Gastrocnemius medialis (tissue), 4 donors: ENCODE measurements at regions not wholly inside any gene's neighbourhood (a gene's known extent, or its start where the extent isn't known, plus 50 kb on each side); places are given as distances from the start of the nearest gene placed in this dataset.

ENCODE experiments used
- POLR2A ChIP-seq, 2 donors: fragments of 450-650 bp; IDR thresholded peaks; one replicate each; pipeline ENCODE4 v1.6.1; 2017; ENCODE audit warnings: antibody characterized with exemption in 2 of 2, mild to moderate bottlenecking in 2 of 2, moderate library complexity in 2 of 2
- TF ChIP-seq, protein P1 (sequence below), 5 experiments: fragments of 450-650 bp in 3 of 5; fragments of 200-600 bp in 2 of 5; sonication (generic) in 2 of 5; IDR thresholded peaks in 4 of 5; conservative IDR thresholded peaks in 1 of 5; 1 replicate in 4 of 5; 2 replicates in 1 of 5; pipeline ENCODE4 v1.5.1; 2016 to 2019; ENCODE audit warnings: antibody characterized with exemption in 5 of 5, mild to moderate bottlenecking in 3 of 5, moderate library complexity in 3 of 5

DNA sequence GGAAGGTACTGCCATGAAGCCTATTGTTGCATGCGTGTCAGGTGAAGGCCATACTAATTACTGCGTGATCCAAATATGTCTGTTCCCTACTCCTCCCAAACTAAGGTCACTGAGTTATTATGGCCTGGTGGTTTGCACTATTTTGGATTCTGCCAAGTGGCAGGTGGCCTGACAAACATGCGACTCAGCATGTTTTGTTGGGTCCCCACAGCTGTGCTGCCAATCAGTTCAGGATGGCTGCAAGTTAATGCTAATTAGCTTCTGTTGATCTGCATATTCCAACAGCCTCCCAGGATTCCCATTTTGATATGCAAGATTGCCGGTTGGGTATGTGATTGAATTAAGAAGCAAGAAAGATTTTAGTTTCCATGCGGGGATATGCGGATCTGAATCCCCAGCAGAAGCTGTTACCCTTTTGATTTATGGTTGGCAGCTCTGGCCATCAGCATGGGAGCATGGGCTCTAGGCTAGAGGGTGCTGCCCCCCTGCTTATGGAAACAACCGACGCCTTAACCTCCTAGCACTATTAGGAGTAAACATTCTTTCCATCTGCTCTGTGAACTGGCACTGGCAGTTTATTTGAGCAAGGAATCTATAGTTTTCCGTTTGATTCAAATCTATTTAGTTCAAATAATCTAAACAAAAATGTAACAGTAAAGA is 429.8 kb upstream of the C1orf87 start:
- TF ChIP-seq, protein P1, sequence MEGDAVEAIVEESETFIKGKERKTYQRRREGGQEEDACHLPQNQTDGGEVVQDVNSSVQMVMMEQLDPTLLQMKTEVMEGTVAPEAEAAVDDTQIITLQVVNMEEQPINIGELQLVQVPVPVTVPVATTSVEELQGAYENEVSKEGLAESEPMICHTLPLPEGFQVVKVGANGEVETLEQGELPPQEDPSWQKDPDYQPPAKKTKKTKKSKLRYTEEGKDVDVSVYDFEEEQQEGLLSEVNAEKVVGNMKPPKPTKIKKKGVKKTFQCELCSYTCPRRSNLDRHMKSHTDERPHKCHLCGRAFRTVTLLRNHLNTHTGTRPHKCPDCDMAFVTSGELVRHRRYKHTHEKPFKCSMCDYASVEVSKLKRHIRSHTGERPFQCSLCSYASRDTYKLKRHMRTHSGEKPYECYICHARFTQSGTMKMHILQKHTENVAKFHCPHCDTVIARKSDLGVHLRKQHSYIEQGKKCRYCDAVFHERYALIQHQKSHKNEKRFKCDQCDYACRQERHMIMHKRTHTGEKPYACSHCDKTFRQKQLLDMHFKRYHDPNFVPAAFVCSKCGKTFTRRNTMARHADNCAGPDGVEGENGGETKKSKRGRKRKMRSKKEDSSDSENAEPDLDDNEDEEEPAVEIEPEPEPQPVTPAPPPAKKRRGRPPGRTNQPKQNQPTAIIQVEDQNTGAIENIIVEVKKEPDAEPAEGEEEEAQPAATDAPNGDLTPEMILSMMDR (IDR thresholded peaks at IDR 0.05 in 4 of 5, conservative IDR thresholded peaks at IDR 0.05 in 1 of 5) = no peak
- no peak for TF ChIP-seq POLR2A (IDR thresholded peaks at IDR 0.05)
